K562 (cell line): ENCODE measurements at regions not wholly inside any gene's neighbourhood (a gene's known extent, or its start where the extent isn't known, plus 50 kb on each side); places are given as distances from the start of the nearest gene placed in this dataset.

ENCODE experiments used
- JUN ChIP-seq, 2 experiments: sonication (generic) in 1 of 2; formaldehyde crosslinking in 1 of 2; IDR thresholded peaks; 2 replicates each; pipeline versions ENCODE4 v1.6.1 to v1.8.0; 2012 to 2022; ENCODE audit warnings: borderline replicate concordance in 2 of 2, mild to moderate bottlenecking in 2 of 2, improper control_type of control experiment in 1 of 2, low read depth in 1 of 2, low read length in 1 of 2, missing genetic modification reagents in 1 of 2
- PHF21A ChIP-seq: fragments of 450-650 bp; IDR thresholded peaks from 2 replicates; pipeline ENCODE4 v1.6.1; 2017; ENCODE audit warnings: low read depth, borderline replicate concordance

- TF ChIP-seq PHF21A (no peak), JUN (IDR thresholded peaks at IDR 0.05; ENCODE audit: borderline replicate concordance, low read depth, low read length) (no peak), JUN (CRISPR knock-in tag; IDR thresholded peaks at IDR 0.05; ENCODE audit: borderline replicate concordance) (no peak)
Observed at GRCh38 chr3:168828014-168828413, 732.3 kb upstream of the GOLIM4 start.
